NCI-H510A (cell line): ENCODE measurements at regions not wholly inside any gene's neighbourhood (a gene's known extent, or its start where the extent isn't known, plus 50 kb on each side); places are given as distances from the start of the nearest gene placed in this dataset.
"Not testable (repeated sequence)": the region's sequence is repeated elsewhere in the genome, so short reads cannot be mapped to it uniquely, and the experiment has no call there.

Experiments
- DNase-seq: peaks from one replicate; lab custom pipeline; 2025; lab: John Stamatoyannopoulos, UW

GRCh38 chr11:23869671-23870070 is 627.2 kb upstream of the LUZP2 start:
- DNase-seq, result no peak

GRCh38 chr11:23873406-23873805 is 623.4 kb upstream of the LUZP2 start:
- DNase-seq, result no peak

- no peak for DNase-seq
Measured at GRCh38 chr11:23875176-23875850, 621.5 kb upstream of the LUZP2 start.

GRCh38 chr11:23883426-23884048 is 613.3 kb upstream of the LUZP2 start:
- DNase-seq, result not testable (repeated sequence)

- DNase-seq, result no peak
Measured at GRCh38 chr11:23884341-23884740, 612.5 kb upstream of the LUZP2 start.

- DNase-seq, result no peak
Measured at GRCh38 chr11:23885801-23886200, 611.1 kb upstream of the LUZP2 start.

- DNase-seq, result not testable (repeated sequence)
Measured at GRCh38 chr11:23887122-23887521, 609.7 kb upstream of the LUZP2 start.

GRCh38 chr11:23893126-23893525 is 603.7 kb upstream of the LUZP2 start:
- no peak for DNase-seq

GRCh38 chr11:23897453-23898286 is 599.2 kb upstream of the LUZP2 start:
- no peak for DNase-seq

GRCh38 chr11:23903044-23903704 is 593.7 kb upstream of the LUZP2 start:
- no peak for DNase-seq

GRCh38 chr11:23919455-23919854 is 577.4 kb upstream of the LUZP2 start:
- DNase-seq, result no peak

GRCh38 chr11:23923357-23923756 is 573.5 kb upstream of the LUZP2 start:
- no peak for DNase-seq

GRCh38 chr11:23924226-23924625 is 572.6 kb upstream of the LUZP2 start:
- no peak for DNase-seq

- DNase-seq, result no peak
Measured at GRCh38 chr11:23931443-23931842, 565.4 kb upstream of the LUZP2 start.

- no peak for DNase-seq
Measured at GRCh38 chr11:23932485-23932898, 564.4 kb upstream of the LUZP2 start.

GRCh38 chr11:23933721-23934120 is 563.1 kb upstream of the LUZP2 start:
- no peak for DNase-seq

- not testable (repeated sequence) for DNase-seq
Measured at GRCh38 chr11:23934671-23935270, 562.1 kb upstream of the LUZP2 start.

- DNase-seq, result not testable (repeated sequence)
Measured at GRCh38 chr11:23942117-23942815, 554.6 kb upstream of the LUZP2 start.

GRCh38 chr11:23944923-23945322 is 551.9 kb upstream of the LUZP2 start:
- DNase-seq, result no peak

GRCh38 chr11:23947883-23948282 is 549.0 kb upstream of the LUZP2 start:
- no peak for DNase-seq

- no peak for DNase-seq
Measured at GRCh38 chr11:23948851-23949250, 548.0 kb upstream of the LUZP2 start.
